ENCODE measurements at regions not wholly inside any gene's neighbourhood (a gene's known extent, or its start where the extent isn't known, plus 50 kb on each side); places are given as distances from the start of the nearest gene placed in this dataset.

DNA sequence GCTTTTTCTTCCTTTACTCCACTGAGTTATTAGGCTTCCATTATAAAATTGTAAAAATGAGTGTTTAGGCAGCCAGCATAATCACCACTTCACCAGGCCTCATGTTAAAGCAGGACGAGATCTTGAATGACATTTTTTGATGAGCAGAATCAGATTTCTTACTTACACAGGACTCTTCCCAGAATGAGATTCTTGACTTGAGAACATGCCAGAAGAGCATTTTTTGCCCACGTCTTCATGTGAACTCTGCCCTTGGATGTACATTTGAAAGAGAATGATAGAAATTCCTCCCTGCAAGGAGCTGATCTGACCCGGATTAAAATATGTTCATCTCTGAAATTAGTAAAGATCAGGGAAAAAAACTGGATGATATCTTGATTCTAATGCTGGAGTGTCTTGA is 212.1 kb upstream of the ADRA1B start:
- TF ChIP-seq EZH2phosphoT487 (IDR thresholded peaks at IDR 0.05; ENCODE audit: insufficient read depth, low read depth): no peak
- no peak for TF ChIP-seq EZH2 (IDR thresholded peaks at IDR 0.05; ENCODE audit: insufficient read depth, poor library complexity, severe bottlenecking)

Data from GM23248 (cell line).